ENCODE measurements at regions not wholly inside any gene's neighbourhood (a gene's known extent, or its start where the extent isn't known, plus 50 kb on each side); places are given as distances from the start of the nearest gene placed in this dataset.
"Not testable (repeated sequence)": the region's sequence is repeated elsewhere in the genome, so short reads cannot be mapped to it uniquely, and the experiment has no call there.

- not testable (repeated sequence) for DNase-seq (ENCODE audit: low read depth in 2 of 2)
These were observed 963.8 kb downstream of the FAM181B start for GRCh38 chr11:81769906-81770305.

DNA sequence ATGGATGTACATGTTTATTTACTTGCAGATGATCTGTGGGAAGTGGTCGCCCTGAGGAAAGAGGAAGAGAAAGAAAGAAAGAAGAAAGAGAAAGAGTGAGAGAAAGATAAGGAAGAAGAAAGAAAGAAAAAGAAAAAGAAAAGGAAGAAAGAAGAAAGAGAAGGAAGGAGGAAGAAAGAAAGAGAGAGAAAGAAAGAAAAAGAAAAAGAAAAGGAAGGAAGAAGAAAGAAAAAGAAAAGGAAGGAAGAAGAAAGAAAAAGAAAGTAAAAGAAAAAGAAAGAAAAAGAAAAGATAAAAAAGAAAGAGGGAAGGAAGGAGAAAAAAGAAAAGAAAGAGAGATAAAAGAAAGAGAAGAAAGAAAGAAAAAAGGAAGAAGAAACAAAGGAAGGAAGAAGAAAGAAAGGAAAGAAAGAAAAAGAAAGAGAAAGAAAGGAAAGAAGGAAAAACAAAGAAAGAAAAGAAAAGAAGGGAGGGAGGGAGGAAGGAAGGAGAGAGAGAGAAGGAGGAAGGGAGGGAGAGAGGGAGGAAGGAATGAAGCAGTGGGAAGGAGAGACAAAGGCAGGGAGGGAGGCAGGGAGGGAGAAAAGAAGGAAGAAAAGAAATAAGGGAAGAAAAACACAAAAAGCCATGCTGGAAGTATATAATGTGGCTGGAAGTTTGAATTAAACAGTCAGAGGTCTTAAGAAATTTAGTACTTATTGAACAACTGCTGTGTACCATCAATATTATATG is 976.6 kb downstream of the FAM181B start:
- DNase-seq (ENCODE audit: low read depth in 2 of 2), result no peak

DNA sequence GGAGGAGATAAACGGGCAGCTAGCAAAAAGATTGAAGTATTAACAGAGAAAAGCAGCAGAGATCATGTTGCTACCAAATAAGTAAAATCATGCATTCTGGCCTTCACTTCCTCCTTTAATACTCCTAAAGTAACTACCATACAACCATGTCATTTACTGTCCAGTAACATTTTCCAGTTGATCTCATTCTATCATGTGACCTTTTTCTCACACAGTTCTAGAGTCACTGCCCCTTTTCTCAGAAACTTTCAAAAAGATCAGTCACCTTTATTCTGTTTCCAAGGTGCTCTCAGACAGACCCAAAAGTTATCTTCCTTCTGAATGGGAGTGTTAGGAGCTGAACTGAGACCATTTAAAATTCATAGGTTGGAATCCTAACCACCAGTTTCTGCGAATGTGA is 984.4 kb downstream of the FAM181B start:
- no peak for DNase-seq (ENCODE audit: low read depth in 2 of 2)

GRCh38 chr11:81744336-81745116 is 989.1 kb downstream of the FAM181B start:
- no peak for DNase-seq (ENCODE audit: low read depth in 2 of 2)

DNA sequence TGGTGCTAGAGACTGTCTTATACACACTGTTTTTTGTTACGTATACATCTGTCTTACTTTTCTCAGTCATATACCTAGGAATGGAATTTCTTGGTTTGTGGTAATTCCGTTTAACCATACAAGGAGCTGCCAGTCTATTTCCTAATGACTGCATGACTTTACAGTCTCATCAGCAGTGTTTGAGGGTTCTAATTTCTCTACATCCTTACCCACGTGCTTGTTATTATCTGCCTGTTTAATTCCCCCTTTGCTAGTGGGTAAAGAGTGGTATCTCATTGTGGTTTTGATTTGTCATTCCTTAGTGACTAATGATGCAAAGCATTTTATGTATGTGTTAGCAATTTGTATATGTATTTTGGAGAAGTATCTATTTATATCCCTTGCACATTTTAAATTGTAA is 1008.0 kb downstream of the FAM181B start:
- DNase-seq (ENCODE audit: low read depth in 2 of 2), result no peak

- DNase-seq (ENCODE audit: low read depth in 2 of 2), result no peak
These were observed 1016.0 kb downstream of the FAM181B start for GRCh38 chr11:81717695-81718094.

- DNase-seq (ENCODE audit: low read depth in 2 of 2), result no peak
These were observed 1025.8 kb downstream of the FAM181B start for GRCh38 chr11:81707881-81708280.

GRCh38 chr11:81705283-81705682 is 1028.4 kb downstream of the FAM181B start:
- no peak for DNase-seq (ENCODE audit: low read depth in 2 of 2)

DNA sequence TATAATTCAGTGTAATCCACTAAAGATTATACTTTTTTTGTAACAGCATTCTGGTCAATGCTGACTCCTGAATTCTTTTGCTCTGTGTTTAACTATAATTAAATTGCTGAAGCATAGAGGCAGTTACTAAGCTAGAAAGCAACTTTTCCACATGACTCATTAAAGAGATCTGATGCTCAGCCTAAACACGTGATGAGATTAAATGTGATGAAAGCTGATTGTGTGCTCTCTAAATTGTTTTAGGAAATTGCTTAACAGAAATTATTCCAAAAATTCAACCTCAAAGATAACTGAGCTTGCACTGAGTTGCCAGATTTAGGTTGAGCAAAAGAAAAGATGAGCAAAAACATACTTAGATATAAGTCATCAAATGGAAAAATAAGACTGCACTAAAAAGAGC is 1033.6 kb downstream of the FAM181B start:
- no peak for DNase-seq (ENCODE audit: low read depth in 2 of 2)

GRCh38 chr11:81687057-81687456 is 1046.6 kb downstream of the FAM181B start:
- DNase-seq (ENCODE audit: low read depth in 2 of 2), result no peak

DNA sequence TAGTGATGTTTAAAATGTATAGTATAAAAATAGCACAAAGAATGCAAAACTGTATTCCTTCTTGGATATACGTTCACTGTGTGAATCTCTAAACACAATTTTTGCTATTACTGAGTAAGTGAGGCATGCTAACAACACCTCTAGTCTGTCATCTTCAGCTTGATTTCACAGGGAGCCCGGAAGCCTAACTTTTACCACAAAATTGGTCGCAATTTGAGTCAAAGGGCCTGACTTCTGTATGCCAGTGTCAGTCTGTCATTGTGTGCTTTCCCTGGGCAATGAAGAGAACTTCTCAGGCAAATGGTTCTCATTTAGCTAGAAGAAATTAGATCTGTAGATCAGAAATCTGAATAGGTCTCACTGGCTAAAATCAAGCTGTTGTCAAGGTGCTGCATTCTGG is 1059.5 kb downstream of the FAM181B start:
- DNase-seq (ENCODE audit: low read depth in 2 of 2), result no peak

DNA sequence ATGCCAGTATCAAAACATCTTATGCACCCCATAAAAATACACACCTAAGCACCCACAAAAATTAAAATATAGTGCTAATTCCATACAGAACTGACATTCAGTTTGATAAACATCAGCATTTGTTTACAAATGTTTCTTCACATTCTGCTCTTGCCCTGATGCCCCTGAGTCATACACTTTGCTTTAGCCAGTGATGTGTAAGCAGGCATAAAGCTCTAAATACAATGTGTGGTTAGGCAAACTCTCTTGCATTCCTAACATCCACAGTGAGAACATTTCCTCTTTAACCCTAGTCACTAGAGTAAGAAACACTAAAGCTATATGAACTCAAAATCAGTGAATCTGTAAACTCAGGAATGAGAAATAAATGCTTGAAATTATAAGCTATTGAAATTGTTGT is 1060.7 kb downstream of the FAM181B start:
- no peak for DNase-seq (ENCODE audit: low read depth in 2 of 2)

DNA sequence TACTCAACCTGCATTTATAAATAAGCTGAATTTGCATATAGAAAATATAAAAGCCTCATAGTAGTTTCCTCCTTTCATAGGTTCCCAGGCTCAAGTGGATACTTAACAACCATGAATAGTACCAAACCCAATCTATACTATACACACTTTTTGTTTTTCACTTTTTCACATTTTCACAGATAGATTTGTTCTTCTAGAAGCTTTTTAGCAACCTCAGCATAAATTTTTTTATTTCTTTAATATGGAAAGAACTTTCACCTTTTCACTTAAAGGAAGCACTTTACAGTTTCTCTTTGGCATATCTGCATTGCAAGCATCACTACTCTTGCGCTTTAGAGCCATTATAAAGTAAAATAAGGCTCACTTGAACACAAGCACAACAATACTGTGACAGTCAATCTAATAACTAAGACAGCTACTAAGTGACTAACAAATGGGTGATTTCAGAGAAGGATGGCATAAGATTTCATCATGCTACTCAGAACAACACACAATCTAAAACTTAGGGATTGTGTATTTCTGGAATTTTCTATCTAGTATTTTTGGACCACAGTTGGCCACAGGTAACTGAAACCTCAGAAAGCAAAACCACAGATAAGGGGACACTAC is 1063.6 kb downstream of the FAM181B start:
- no peak for DNase-seq (ENCODE audit: low read depth in 2 of 2)

GRCh38 chr11:81658722-81659121 is 1074.9 kb downstream of the FAM181B start:
- DNase-seq (ENCODE audit: low read depth in 2 of 2), result no peak

- DNase-seq (ENCODE audit: low read depth in 2 of 2), result no peak
These were observed 1078.3 kb downstream of the FAM181B start for GRCh38 chr11:81655351-81655750.

DNA sequence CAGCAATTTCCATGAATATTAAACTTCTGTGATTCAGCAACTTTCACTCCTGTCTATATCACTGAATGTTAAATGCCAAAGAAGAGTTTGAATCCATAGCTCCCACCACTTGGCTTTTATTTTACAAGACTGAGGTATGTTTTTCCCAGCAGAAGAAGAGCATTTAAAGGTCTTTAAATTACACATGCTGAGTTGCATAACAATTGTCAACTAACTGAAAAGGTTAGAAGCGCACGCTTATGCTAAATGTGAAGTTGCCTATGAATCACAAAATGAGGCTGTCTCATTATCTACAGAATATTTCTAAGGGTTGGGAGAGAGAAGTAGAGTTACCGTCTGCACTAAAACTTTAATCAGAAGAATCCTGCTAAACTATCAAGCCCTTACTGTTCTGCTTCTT is 1086.3 kb downstream of the FAM181B start:
- no peak for DNase-seq (ENCODE audit: low read depth in 2 of 2)

DNA sequence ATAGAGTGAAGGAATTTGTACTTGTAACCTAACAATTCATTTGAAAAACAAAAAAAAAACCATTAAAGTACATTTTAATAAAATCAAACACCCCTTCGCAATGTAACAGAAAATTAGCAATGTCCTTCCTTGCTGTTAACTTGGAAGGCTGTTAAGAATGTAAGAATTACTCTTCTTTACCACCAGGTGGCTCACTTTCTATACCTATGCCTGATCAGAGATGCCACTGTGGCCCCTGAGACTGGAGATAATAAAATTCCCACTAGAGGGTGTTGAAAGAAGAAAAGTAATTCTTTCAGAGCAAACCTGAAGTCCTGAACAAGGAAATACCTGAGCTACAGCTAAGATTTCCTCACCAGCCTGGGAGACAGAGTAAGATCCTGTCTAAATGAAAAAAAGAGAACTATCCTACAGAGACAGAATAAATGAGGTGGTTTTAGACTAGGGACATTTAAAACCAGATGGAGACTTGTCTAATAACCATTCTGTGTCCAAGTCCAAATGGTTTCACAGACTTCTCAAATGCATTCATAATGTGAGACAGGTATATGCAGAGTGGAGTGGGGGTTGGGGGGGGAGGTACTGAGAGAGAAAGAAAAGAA is 1089.3 kb downstream of the FAM181B start:
- no peak for DNase-seq (ENCODE audit: low read depth in 2 of 2)

- no peak for DNase-seq (ENCODE audit: low read depth in 2 of 2)
These were observed 1099.2 kb downstream of the FAM181B start for GRCh38 chr11:81634483-81634882.

DNA sequence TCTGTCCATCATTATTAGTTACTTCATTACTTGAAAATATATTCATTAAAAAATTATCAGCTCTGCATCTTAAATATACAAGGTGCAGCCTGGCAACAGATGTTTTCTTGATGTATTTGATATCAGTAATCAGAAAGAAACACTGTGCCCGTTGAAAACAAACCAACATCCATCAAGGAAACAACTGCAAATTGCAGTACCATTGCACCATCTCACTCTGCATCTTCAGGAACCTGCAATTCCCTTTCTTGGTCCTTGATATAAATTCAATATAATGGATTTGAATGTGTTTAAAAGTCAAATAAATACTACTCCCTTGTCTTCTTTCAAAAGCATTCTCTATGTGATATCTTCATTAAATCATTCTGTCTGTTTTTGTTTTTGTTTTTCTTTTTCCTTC is 1131.2 kb downstream of the FAM181B start:
- no peak for DNase-seq (ENCODE audit: low read depth in 2 of 2)

- no peak for DNase-seq (ENCODE audit: low read depth in 2 of 2)
These were observed 1137.0 kb downstream of the FAM181B start for GRCh38 chr11:81596704-81597103.

GRCh38 chr11:81585390-81585933 is 1148.2 kb downstream of the FAM181B start:
- DNase-seq (ENCODE audit: low read depth in 2 of 2), result no peak

GRCh38 chr11:81579339-81579738 is 1154.3 kb downstream of the FAM181B start:
- no peak for DNase-seq (ENCODE audit: low read depth in 2 of 2)
